HL-60 (cell line): ENCODE measurements at regions not wholly inside any gene's neighbourhood (a gene's known extent, or its start where the extent isn't known, plus 50 kb on each side); places are given as distances from the start of the nearest gene placed in this dataset.

ENCODE experiments used
- DNase-seq, 2 experiments: peaks; one replicate each; pipeline ENCODE4 v3.0.0-alpha.2; 2010 to 2020; ENCODE audit warnings: low read depth in 1 of 2, low spot score in 1 of 2
- H3K27ac ChIP-seq: fragments of 250-450 bp; sonication (Bioruptor Pico); replicated peaks from 2 replicates; pipeline ENCODE4 v1.5.1; 2020; ENCODE audit warnings: mild to moderate bottlenecking, moderate library complexity
- H3K27me3 ChIP-seq: fragments of 250-450 bp; sonication (Bioruptor Pico); 2 replicates; pipeline ENCODE4 v1.5.1; 2021; ENCODE audit warnings: mild to moderate bottlenecking, moderate library complexity; ENCODE audit not compliant: insufficient read depth, poor library complexity, severe bottlenecking
- H3K4me3 ChIP-seq: replicated peaks from 2 replicates; pipeline ENCODE4 v1.5.1; 2011; ENCODE audit warnings: mild to moderate bottlenecking, control low read depth, low read length; ENCODE audit not compliant: insufficient read depth
- GABPA ChIP-seq: IDR thresholded peaks from 2 replicates; pipeline ENCODE4 v1.6.1; 2012; ENCODE audit warnings: low read depth
- POLR2AphosphoS5 ChIP-seq: IDR thresholded peaks from 2 replicates; pipeline ENCODE4 v1.6.1; 2012; ENCODE audit warnings: low read depth
- SPI1 ChIP-seq: IDR thresholded peaks from 2 replicates; pipeline ENCODE4 v1.6.1; 2012; ENCODE audit warnings: low read depth, mild to moderate bottlenecking, borderline replicate concordance
- TF ChIP-seq, protein P1 (sequence below): IDR thresholded peaks from one replicate; pipeline ENCODE4 v1.5.1; 2011; ENCODE audit warnings: low read length, control low read depth, inconsistent platforms; ENCODE audit not compliant: insufficient read depth
- TF ChIP-seq, protein P2 (sequence below): IDR thresholded peaks from 2 replicates; pipeline ENCODE4 v1.6.1; 2012; ENCODE audit warnings: low read depth; ENCODE audit not compliant: insufficient replicate concordance

DNA sequence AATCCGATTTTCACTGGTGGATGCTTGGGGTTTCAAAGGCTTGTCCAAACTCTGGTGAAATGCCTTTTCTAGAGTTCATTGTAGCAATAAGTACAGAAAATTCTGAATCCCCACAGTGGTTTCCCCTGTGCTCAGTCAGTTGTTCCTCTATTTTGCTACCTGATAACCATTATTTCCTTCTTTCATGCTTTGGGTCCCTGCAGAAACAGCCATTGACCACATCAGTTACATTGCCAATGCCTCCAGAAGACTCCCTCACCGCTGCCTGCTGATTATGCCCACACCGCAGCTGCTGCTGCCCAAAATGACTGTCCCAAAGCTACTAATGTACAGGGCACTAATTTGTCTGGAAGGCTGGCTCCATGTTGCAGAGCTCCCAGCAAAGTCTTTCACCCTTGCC is 517.3 kb downstream of the KLF12 start:
- Histone ChIP-seq H3K27ac (no peak overlapping the region), H3K4me3 (no peak overlapping the region), H3K27me3 (peaks cover 2% of the 10 kb centered on the region)
- TF ChIP-seq SPI1 = no peak
- TF ChIP-seq, protein P1, sequence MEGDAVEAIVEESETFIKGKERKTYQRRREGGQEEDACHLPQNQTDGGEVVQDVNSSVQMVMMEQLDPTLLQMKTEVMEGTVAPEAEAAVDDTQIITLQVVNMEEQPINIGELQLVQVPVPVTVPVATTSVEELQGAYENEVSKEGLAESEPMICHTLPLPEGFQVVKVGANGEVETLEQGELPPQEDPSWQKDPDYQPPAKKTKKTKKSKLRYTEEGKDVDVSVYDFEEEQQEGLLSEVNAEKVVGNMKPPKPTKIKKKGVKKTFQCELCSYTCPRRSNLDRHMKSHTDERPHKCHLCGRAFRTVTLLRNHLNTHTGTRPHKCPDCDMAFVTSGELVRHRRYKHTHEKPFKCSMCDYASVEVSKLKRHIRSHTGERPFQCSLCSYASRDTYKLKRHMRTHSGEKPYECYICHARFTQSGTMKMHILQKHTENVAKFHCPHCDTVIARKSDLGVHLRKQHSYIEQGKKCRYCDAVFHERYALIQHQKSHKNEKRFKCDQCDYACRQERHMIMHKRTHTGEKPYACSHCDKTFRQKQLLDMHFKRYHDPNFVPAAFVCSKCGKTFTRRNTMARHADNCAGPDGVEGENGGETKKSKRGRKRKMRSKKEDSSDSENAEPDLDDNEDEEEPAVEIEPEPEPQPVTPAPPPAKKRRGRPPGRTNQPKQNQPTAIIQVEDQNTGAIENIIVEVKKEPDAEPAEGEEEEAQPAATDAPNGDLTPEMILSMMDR = no peak
- no peak for TF ChIP-seq POLR2AphosphoS5
- TF ChIP-seq, protein P2, sequence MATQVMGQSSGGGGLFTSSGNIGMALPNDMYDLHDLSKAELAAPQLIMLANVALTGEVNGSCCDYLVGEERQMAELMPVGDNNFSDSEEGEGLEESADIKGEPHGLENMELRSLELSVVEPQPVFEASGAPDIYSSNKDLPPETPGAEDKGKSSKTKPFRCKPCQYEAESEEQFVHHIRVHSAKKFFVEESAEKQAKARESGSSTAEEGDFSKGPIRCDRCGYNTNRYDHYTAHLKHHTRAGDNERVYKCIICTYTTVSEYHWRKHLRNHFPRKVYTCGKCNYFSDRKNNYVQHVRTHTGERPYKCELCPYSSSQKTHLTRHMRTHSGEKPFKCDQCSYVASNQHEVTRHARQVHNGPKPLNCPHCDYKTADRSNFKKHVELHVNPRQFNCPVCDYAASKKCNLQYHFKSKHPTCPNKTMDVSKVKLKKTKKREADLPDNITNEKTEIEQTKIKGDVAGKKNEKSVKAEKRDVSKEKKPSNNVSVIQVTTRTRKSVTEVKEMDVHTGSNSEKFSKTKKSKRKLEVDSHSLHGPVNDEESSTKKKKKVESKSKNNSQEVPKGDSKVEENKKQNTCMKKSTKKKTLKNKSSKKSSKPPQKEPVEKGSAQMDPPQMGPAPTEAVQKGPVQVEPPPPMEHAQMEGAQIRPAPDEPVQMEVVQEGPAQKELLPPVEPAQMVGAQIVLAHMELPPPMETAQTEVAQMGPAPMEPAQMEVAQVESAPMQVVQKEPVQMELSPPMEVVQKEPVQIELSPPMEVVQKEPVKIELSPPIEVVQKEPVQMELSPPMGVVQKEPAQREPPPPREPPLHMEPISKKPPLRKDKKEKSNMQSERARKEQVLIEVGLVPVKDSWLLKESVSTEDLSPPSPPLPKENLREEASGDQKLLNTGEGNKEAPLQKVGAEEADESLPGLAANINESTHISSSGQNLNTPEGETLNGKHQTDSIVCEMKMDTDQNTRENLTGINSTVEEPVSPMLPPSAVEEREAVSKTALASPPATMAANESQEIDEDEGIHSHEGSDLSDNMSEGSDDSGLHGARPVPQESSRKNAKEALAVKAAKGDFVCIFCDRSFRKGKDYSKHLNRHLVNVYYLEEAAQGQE = no peak
- no peak for TF ChIP-seq GABPA
- DNase-seq = no peak

DNA sequence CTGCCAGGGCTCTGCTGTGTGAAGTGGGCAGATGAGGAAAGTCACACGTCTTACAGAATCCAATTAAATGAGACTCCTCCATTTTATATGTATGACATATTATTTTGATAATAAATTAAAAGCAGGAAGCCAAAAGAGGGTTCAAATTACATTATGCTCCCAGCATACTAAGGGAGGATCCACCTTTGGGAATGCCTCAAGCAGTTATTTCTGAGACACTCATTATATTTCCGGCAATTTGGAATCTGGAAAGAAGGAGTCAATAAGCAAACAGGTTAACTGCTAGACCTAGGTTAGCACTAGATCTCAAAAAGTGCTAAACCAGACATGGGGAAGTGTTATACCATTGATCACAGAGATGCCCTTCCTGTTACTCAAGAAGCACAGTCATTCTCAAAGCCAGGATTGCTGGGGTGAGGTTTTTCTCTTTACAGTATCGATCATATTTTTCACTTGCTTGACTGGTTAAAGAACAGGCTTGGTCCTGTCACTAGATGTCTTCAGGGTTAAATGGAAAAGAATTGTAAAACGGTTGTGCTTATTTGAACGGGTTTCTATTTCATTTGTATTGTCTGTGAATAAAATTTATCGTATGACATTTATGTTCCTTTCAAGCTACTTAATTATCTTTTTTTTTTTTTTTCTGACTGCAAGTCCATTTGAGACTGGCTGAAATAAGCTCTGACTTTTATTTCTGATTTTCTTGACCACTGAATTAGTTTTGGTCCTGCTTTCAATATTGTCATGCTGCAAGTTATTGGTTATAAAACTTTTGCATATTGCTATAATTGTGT is 523.2 kb downstream of the KLF12 start:
- no peak for TF ChIP-seq GABPA
- TF ChIP-seq, protein P1 = no peak
- TF ChIP-seq POLR2AphosphoS5 = no peak
- no peak for TF ChIP-seq SPI1
- TF ChIP-seq, protein P2 = no peak
- Histone ChIP-seq H3K27me3 (no peaks in the 10 kb centered on the region), H3K4me3 (no peak overlapping the region), H3K27ac (no peak overlapping the region)
- DNase-seq = no peak

DNA sequence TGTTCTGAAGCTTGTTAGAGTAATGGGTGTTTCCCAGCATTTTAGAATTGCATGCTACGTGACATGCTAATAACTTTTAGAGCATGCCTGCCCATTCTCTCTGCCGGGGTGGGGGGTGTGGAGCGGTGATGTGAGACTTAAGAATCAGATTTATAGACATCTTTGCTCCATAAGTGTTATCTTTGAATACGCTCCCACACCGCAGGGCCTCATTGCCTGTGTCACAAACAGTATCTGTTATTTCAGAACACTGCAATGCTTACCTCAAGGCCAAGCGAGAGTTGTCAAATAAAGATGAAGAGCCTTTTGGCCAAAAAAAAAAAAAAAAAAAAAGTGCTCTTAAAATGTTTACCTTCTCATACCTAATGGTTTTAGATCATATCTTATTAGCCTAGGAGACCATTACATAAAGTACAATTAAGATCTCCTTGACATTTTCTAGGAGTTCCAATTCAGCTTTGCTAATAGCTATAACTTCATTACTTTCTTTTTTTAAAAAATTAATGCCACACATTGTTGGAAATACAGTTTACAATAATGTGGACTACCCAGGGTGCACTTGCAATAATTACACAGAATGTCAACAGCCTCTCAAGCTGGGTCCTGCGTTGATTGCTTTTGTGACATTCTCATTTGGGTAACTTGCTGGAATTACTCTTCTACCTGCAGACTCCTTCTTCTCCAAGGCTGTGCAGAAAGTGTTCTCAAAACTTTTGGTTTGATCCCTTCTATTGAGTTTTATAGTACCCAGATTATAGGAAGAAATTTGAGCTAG is 525.3 kb downstream of the KLF12 start:
- Histone ChIP-seq H3K27ac (no peak overlapping the region), H3K4me3 (no peak overlapping the region), H3K27me3 (no peaks in the 10 kb centered on the region)
- DNase-seq = no peak
- TF ChIP-seq, protein P1 = no peak
- TF ChIP-seq POLR2AphosphoS5 (no peak), GABPA (no peak), SPI1 (no peak)
- TF ChIP-seq, protein P2 = no peak
